A549 (cell line): ENCODE measurements at regions not wholly inside any gene's neighbourhood (a gene's known extent, or its start where the extent isn't known, plus 50 kb on each side); places are given as distances from the start of the nearest gene placed in this dataset.

Experiments used
- ATAC-seq, 2 experiments: fragments of 200-7000 bp in 1 of 2; fragments of >200 bp in 1 of 2; cut with Nextera tagmentation in 1 of 2; cut with Tn5 transposase in 1 of 2; 3 replicates each; pipeline versions ENCODE4 v1.8.0 to v1.9.1; 2018 to 2020; ENCODE audit warnings: mild to moderate bottlenecking in 1 of 2, moderate library complexity in 1 of 2
- CTCF ChIA-PET: fragments of 300-600 bp; sonication (Branson Sonifier 250); formaldehyde crosslinking; extraction: SDS; loops from one replicate; lab custom pipeline; 2021; ENCODE audit warnings: antibody characterized with exemption, inconsistent platforms; lab: Yijun Ruan, JAX
- POLR2A ChIA-PET: fragments of 350-600 bp; formaldehyde crosslinking; extraction: SDS; loops from one replicate; lab custom pipeline; 2021; ENCODE audit warnings: antibody characterized with exemption, inconsistent platforms; lab: Yijun Ruan, JAX
- DNase-seq, 2 experiments: peaks; one replicate each; pipeline versions ENCODE4 v3.0.0 to v3.0.0-alpha.2; 2011 to 2016; ENCODE audit warnings: low read depth in 1 of 2, low spot score in 1 of 2
- FAIRE-seq: peaks from 2 replicates; lab custom pipeline; 2011; peaks lifted over from hg19 to GRCh38; lab: Jason Lieb, UNC
- H3K27ac ChIP-seq, 2 experiments: fragments of >200 bp; sonication (Bioruptor Twin); formaldehyde crosslinking; 3 replicates each; pipeline ENCODE4 v1.5.1; 2016 to 2017
- H3K4me1 ChIP-seq: fragments of >200 bp; sonication (Bioruptor Twin); formaldehyde crosslinking; 3 replicates; pipeline ENCODE4 v1.6.1; 2016
- H3K4me2 ChIP-seq: fragments of >200 bp; sonication (Bioruptor Twin); formaldehyde crosslinking; 3 replicates; pipeline ENCODE4 v1.6.1; 2016
- H3K4me3 ChIP-seq: fragments of >200 bp; sonication (Bioruptor Twin); formaldehyde crosslinking; 3 replicates; pipeline ENCODE4 v1.5.1; 2016
- H3K9me3 ChIP-seq: fragments of >200 bp; sonication (Bioruptor Twin); formaldehyde crosslinking; 3 replicates; pipeline ENCODE4 v1.6.1; 2016
- BCL3 ChIP-seq: fragments of >200 bp; sonication (Bioruptor Twin); formaldehyde crosslinking; IDR thresholded peaks from 3 replicates; pipeline ENCODE4 v1.6.1; 2016
- BHLHE40 ChIP-seq: IDR thresholded peaks from 2 replicates; pipeline ENCODE4 v1.6.1; 2012; ENCODE audit warnings: low read depth, low read length, inconsistent platforms
- CBX8 ChIP-seq: fragments of 200-600 bp; sonication (generic); IDR thresholded peaks from 2 replicates; pipeline ENCODE4 v1.6.1; 2016
- CHD4 ChIP-seq: fragments of 200-600 bp; sonication (generic); IDR thresholded peaks from 2 replicates; pipeline ENCODE4 v1.6.1; 2016; ENCODE audit warnings: antibody characterized with exemption, mild to moderate bottlenecking, borderline replicate concordance
- ELK1 ChIP-seq: fragments of 150-350 bp; IDR thresholded peaks from 2 replicates; pipeline ENCODE4 v1.6.1; 2014; ENCODE audit warnings: low read depth, mild to moderate bottlenecking, low read length
- ESRRA ChIP-seq: fragments of 150-350 bp; IDR thresholded peaks from 2 replicates; pipeline ENCODE4 v1.6.1; 2014; ENCODE audit warnings: mild to moderate bottlenecking, low read length, borderline replicate concordance
- JUNB ChIP-seq: fragments of >200 bp; sonication (Bioruptor Twin); formaldehyde crosslinking; IDR thresholded peaks from 2 replicates; pipeline ENCODE4 v1.6.1; 2016
- MAFK ChIP-seq: fragments of 450-650 bp; IDR thresholded peaks from 2 replicates; pipeline ENCODE4 v1.6.1; 2014; ENCODE audit not compliant: partially characterized antibody
- NPAS2 ChIP-seq: fragments of 250-450 bp; sonication (Bioruptor Pico); IDR thresholded peaks from 2 replicates; pipeline ENCODE4 v1.8.0; 2022; ENCODE audit warnings: mild to moderate bottlenecking, moderate library complexity, borderline replicate concordance
- PHF8 ChIP-seq: fragments of 200-600 bp; sonication (generic); IDR thresholded peaks from 2 replicates; pipeline ENCODE4 v1.6.1; 2016; ENCODE audit warnings: low read depth, mild to moderate bottlenecking, antibody characterized with exemption, moderate library complexity, borderline replicate concordance
- RNF2 ChIP-seq: fragments of 200-600 bp; sonication (generic); IDR thresholded peaks from 2 replicates; pipeline ENCODE4 v1.6.1; 2016; ENCODE audit warnings: low read depth, mild to moderate bottlenecking, antibody characterized with exemption, moderate library complexity, borderline replicate concordance
- SMC3 ChIP-seq: fragments of >200 bp; sonication (Bioruptor Twin); formaldehyde crosslinking; IDR thresholded peaks from 3 replicates; pipeline ENCODE4 v1.6.1; 2018; ENCODE audit warnings: inconsistent platforms
- TFCP2L1 ChIP-seq: fragments of 250-450 bp; sonication (Bioruptor Pico); IDR thresholded peaks from 2 replicates; pipeline ENCODE4 v1.5.0; 2021; ENCODE audit warnings: mild to moderate bottlenecking
- USF2 ChIP-seq: fragments of 450-650 bp; IDR thresholded peaks from 2 replicates; pipeline ENCODE4 v1.6.1; 2014; ENCODE audit warnings: antibody characterized with exemption
- ZC3H11A ChIP-seq: fragments of 450-650 bp; IDR thresholded peaks from 2 replicates; pipeline ENCODE4 v1.6.1; 2014; ENCODE audit warnings: antibody characterized with exemption, mild to moderate bottlenecking
- ZFP36 ChIP-seq: fragments of 450-650 bp; IDR thresholded peaks from 2 replicates; pipeline ENCODE4 v1.6.1; 2014; ENCODE audit warnings: borderline replicate concordance; ENCODE audit not compliant: partially characterized antibody
- WGBS: methylation state at CpG from one replicate; pipeline ENCODE4 v1.1.6; 2017; ENCODE audit errors: missing lambda C conversion rate; 5-methylcytosine and 5-hydroxymethylcytosine counted together

- no peak overlapping the region for H3K4me2 ChIP-seq
- no peak overlapping the region for H3K4me3 ChIP-seq
- H3K9me3 ChIP-seq, result no peaks in the 10 kb centered on the region
- TF ChIP-seq CHD4, result no peak
- TF ChIP-seq RNF2, result no peak
- no peak for TF ChIP-seq JUNB
- TF ChIP-seq, all 56 proteins: peak for 0
- Histone ChIP-seq H3K27ac (no peak overlapping the region), H3K4me1 (no peaks in the 10 kb centered on the region)
- CTCF ChIA-PET, result interaction anchor here (0.6 kb wide), 1 partner anchor 139 kb away, joined by 3 read pairs; no protein-coding TSS in a partner anchor
- POLR2A ChIA-PET, result no interaction called here
- FAIRE-seq (no peak), ATAC-seq (no peak), DNase-seq (no peak)
- WGBS, result 53% methylated on average over 6 of the region's 6 CpGs
These were observed 86.6 kb upstream of the DPH5 start for GRCh38 chr1:101112051-101112780.

- no peaks in the 10 kb centered on the region for H3K9me3 ChIP-seq
- WGBS, result 30% methylated on average over 1 of the region's 1 CpG
- H3K4me1 ChIP-seq, result no peaks in the 10 kb centered on the region
- no peak for DNase-seq
- H3K27ac ChIP-seq, result no peak overlapping the region
- no peak for ATAC-seq
- CTCF ChIA-PET, result no interaction called here
- POLR2A ChIA-PET, result no interaction called here
- no peak overlapping the region for H3K4me3 ChIP-seq
- TF ChIP-seq TFCP2L1 (CRISPR knock-in tag), result no peak
- no peak for TF ChIP-seq BCL3
- TF ChIP-seq ELK1, result no peak
- no peak for TF ChIP-seq ZC3H11A
- no peak for TF ChIP-seq ZFP36
- no peak for TF ChIP-seq BHLHE40
- TF ChIP-seq SMC3, result no peak
- TF ChIP-seq ESRRA, result no peak
- no peak for TF ChIP-seq PHF8
- TF ChIP-seq NPAS2 (CRISPR knock-in tag), result no peak
- no peak for TF ChIP-seq USF2
- no peak for TF ChIP-seq CBX8
- no peak for FAIRE-seq
- H3K4me2 ChIP-seq, result no peak overlapping the region
These were observed 85.9 kb upstream of the DPH5 start for GRCh38 chr1:101111461-101111860.

GRCh38 chr1:101109791-101110190 lies 84.2 kb upstream of the DPH5 start:
- WGBS, result 0% methylated on average over 1 of the region's 1 CpG
- no peaks in the 10 kb centered on the region for H3K9me3 ChIP-seq
- no peak for DNase-seq
- no peak overlapping the region for H3K4me2 ChIP-seq
- no peaks in the 10 kb centered on the region for H3K4me1 ChIP-seq
- no peak for FAIRE-seq
- H3K4me3 ChIP-seq, result no peak overlapping the region
- ChIA-PET CTCF (no interaction called here), POLR2A (no interaction called here)
- no peak for TF ChIP-seq USF2
- peak; percentile 35 for TF ChIP-seq MAFK
- ATAC-seq, result no peak
- H3K27ac ChIP-seq, result no peak overlapping the region
